DMS153 treated with DMSO at 0.1 percent for 48 hours (cell line): ENCODE measurements at regions not wholly inside any gene's neighbourhood (a gene's known extent, or its start where the extent isn't known, plus 50 kb on each side); places are given as distances from the start of the nearest gene placed in this dataset.
"Not testable (repeated sequence)": the region's sequence is repeated elsewhere in the genome, so short reads cannot be mapped to it uniquely, and the experiment has no call there.

Experiments used
- DNase-seq: peaks from one replicate; lab custom pipeline; 2025; ENCODE audit not compliant: unreplicated experiment; lab: John Stamatoyannopoulos, UW

GRCh38 chr2:144648837-144649465 is 129.0 kb upstream of the ZEB2 start:
- DNase-seq: no peak

GRCh38 chr2:144645083-144645778 is 125.3 kb upstream of the ZEB2 start:
- DNase-seq: no peak

GRCh38 chr2:144644549-144644948 is 124.6 kb upstream of the ZEB2 start:
- no peak for DNase-seq

GRCh38 chr2:144643537-144644336 is 123.8 kb upstream of the ZEB2 start:
- DNase-seq: no peak

DNA sequence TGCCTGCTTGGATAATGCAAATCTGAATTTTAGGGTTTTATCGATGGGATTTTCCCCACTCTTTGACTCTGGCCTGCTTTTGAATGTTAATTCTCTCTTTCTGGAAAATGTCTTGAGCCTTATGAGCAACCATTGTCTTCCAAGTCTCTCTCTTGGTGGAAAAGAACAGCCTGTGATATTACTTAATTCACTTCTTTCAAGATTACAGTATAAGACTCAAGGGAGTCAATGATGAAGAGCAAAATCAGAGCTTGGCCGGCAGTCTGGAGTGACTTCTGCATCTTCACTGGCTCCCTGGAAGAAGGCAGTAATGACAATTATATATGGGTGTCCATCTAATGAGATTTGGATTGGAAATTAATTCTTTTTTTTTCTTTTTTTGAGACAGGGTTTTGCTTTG is 122.9 kb upstream of the ZEB2 start:
- no peak for DNase-seq

DNA sequence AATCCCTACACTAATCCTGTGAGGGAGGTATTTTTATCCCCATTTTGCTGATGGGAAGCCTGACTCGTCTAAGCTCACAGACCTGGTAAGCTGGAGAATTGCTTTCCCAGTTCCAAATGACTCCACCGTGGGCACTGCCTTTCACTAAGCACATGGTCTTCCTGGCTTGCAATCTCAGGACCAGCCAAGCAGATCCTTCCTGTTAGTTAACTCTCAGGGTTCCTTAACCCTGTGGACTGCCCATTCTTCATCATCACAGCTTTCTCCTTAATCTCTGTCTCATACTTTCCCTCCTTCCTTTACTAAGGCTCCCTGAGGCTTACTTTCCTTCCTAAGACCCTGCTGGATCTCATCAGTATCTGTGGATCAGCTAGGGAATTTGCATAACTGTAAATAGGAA is 122.2 kb upstream of the ZEB2 start:
- DNase-seq: no peak

DNA sequence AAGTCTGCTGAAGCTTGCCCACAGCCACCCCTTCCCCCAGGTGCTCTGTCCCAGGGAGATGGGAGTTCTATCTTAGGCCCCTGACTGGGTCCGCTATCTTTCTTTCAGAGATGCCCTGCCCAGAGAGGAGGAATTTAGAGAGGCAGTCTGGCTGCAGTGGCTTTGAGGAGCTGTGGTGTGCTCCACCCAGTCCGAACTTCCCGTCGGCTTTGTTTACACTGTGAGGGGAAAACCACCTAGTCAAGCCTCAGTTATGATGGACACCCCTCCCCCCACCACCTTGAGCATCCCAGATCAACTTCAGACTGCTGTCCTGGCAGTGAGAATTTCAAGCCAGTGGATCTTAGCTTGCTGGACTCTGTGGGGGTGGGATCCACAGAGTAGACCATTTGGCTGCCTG is 118.3 kb upstream of the ZEB2 start:
- DNase-seq: not testable (repeated sequence)

- not testable (repeated sequence) for DNase-seq
Observed at GRCh38 chr2:144636860-144637259, 116.9 kb upstream of the ZEB2 start.

GRCh38 chr2:144632809-144633208 is 112.9 kb upstream of the ZEB2 start:
- no peak for DNase-seq

DNA sequence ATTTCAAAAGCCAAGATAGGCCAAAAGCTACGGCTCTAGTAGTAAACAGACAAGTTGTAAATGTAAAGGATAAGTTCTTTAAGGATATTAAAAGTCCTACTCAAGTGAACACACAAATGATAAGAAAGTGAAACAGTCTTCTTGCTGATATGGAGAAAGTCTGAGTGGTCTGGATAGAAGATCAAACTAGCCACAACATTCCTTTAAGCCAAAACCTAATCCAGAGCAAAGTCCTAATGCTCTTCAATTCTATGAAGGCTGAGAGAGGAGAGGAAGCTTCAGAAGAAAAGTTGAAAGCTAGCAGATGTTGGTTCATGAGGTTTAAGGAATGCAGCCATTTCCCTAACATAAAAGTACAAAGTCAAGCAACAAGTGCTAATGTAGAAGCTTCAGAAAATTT is 111.7 kb upstream of the ZEB2 start:
- DNase-seq: no peak

DNA sequence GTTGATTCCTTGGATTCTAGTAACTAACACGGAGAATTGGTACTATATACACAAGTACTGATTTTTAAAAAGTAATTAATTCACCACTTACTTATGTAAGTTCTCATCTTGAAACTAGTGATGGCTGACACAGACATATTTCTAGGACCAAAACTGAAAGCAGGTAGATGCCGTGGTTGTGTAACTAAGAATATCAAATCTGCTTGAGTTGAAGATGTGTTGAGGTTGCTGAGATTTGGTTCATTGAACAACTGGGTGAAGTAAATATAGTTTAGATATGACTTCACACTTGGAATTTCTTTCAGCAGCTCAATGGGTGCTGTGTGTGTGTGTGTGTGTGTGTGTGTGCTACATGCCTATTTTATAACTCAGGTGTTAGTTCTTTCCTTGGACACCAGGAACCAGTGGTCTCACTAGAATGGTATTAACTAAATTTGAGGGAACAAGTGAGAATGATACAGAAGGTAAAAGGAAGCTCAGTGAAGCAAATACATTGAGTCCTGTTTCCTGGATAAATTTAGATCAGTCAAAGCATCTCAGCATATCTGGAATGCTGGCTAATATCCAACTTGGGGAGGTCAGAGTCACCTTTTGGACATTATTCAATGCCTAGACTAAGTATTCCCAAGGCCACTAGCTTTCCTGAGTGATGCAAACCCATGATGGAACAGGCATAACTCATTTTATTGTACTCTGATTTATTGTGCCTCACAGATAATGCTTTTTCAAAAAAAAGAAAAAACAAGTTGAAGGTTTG is 110.7 kb upstream of the ZEB2 start:
- no peak for DNase-seq

- no peak for DNase-seq
Observed at GRCh38 chr2:144629935-144630334, 110.0 kb upstream of the ZEB2 start.

GRCh38 chr2:144628566-144628965 is 108.6 kb upstream of the ZEB2 start:
- DNase-seq: no peak

DNA sequence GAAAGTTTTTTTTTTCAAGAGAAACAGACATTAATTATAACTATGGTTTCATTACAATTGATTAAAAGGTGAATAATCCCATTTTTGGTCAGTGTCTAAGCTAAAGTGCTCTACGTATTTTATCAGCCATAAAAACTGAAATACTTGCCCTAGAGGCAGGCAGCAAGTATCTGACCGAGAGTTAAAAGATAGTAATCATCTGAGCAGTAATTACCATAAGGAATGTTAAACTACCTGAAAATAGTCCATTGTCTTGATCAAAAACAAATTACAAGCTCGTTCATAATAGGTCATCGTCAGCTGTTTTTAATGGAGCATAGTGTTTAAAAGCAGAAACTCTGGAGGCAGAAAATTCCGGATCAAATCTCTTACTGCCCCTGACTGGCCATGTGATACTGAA is 105.7 kb upstream of the ZEB2 start:
- no peak for DNase-seq

GRCh38 chr2:144625226-144625625 is 105.3 kb upstream of the ZEB2 start:
- no peak for DNase-seq

DNA sequence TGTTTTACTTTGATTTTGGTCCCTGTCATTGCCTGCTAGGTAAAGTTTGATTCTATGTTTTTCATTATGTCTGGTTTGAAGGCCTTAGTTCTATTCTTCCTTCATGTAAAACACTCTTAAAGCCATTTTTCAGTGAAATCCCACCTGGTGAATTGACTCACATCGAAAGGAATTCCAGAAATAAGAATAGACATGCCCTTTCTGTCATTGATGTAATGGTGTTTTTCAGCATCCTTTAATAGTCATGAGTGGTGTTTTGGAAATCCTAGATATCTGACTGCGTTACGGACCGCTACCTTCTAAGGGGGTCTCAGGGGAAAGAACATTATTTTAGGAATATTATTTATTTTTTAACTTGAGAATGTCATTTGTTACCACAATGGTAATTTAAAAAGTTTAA is 104.5 kb upstream of the ZEB2 start:
- DNase-seq: no peak

GRCh38 chr2:144622373-144622772 is 102.5 kb upstream of the ZEB2 start:
- not testable (repeated sequence) for DNase-seq

DNA sequence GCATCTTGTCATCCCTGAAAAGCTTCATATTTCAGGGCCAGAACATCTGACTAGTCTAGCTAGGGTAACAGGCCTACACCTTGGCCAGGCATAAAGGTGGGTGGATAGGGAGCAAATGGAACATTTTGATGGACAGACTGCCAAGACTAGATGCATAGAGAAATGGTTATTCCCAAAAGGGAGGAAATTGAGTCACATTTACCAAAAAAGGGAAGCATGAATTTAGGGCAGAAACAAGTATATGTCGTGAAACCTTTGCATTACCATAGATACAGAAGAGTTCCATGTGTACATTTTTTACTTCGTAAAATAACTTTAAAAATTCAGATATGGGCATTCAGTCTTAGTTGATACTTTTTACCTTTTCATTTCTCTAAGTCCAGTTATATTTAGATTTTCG is 101.3 kb upstream of the ZEB2 start:
- no peak for DNase-seq

- no peak for DNase-seq
Observed at GRCh38 chr2:144619760-144620159, 99.8 kb upstream of the ZEB2 start.

DNA sequence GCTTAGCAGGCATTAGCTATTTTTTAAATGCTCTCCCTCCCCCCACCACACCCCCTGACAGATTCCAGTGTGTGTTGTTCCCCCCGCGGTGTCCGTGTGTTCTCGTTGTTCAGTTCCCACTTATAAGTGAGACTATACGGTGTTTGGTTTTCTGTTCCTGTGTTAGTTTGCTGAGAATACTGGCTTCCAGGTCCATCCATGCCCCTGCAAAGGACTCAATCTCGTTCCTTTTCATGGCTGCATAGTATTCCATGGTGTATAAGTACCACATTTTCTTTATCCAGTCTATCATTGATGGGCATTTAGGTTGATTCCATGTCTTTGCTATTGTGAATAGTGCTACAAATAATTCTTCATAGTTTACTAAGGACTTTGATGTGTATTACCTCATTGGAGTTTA is 97.3 kb upstream of the ZEB2 start:
- DNase-seq: not testable (repeated sequence)

- DNase-seq: no peak
Observed at GRCh38 chr2:144615866-144616565, 96.1 kb upstream of the ZEB2 start.
